HFFc6 (cell line): ENCODE measurements at regions not wholly inside any gene's neighbourhood (a gene's known extent, or its start where the extent isn't known, plus 50 kb on each side); places are given as distances from the start of the nearest gene placed in this dataset.

ENCODE experiments used
- DNase-seq: peaks from one replicate; pipeline ENCODE4 v3.0.0-alpha.2; 2018
- H3K27ac Mint-ChIP-seq: 2 replicates; pipeline ENCODE4 v1.8.0; 2020; ENCODE audit warnings: mild to moderate bottlenecking, mixed read lengths
- H3K27me3 Mint-ChIP-seq: 2 replicates; pipeline ENCODE4 v1.8.0; 2021; ENCODE audit warnings: mild to moderate bottlenecking, moderate library complexity, mixed read lengths; ENCODE audit not compliant: insufficient read depth
- H3K36me3 Mint-ChIP-seq: 2 replicates; pipeline ENCODE4 v1.8.0; 2021; ENCODE audit warnings: low read depth, mixed read lengths
- H3K4me1 Mint-ChIP-seq: 2 replicates; pipeline ENCODE4 v1.8.0; 2020; ENCODE audit warnings: low read depth, mixed read lengths
- H3K4me3 Mint-ChIP-seq: 2 replicates; pipeline ENCODE4 v1.8.0; 2020; ENCODE audit warnings: mild to moderate bottlenecking, moderate library complexity, mixed read lengths
- H3K9me3 Mint-ChIP-seq: 2 replicates; pipeline ENCODE4 v1.8.0; 2020; ENCODE audit warnings: mild to moderate bottlenecking, mixed read lengths
- TF ChIP-seq, protein P1 (sequence below): fragments of 200-600 bp; sonication (generic); IDR thresholded peaks from 2 replicates; pipeline ENCODE4 v1.5.0; 2021; ENCODE audit warnings: antibody characterized with exemption, mild to moderate bottlenecking

DNA sequence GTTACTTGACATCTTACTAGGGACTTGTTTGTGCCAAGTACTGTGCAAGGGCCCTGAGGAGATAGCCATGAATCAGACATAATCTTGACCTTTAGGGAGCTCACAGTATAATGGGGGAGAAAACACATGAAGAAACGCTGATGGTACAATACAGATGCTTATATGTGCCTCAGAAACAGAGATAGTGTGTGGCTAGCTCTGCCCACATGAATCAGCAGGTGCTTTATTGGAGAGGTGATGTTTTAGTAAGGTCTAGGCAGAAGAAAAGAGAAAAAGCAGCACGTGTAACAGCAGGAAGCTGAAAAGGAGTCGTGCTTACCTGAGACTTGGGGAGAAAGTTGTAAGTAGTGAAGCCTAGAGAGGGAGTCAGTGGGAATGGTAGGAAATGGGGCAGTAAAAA is 60.6 kb upstream of the LMO4 start:
- no peaks in the 10 kb centered on the region for H3K9me3 Mint-ChIP-seq
- no peak overlapping the region for H3K27ac Mint-ChIP-seq
- peaks cover 3% of the 10 kb centered on the region; the same call in 1 of the 2 replicates for H3K27me3 Mint-ChIP-seq
- H3K4me3 Mint-ChIP-seq: no peak overlapping the region
- H3K36me3 Mint-ChIP-seq: no peaks in the 10 kb centered on the region
- DNase-seq: no peak
- H3K4me1 Mint-ChIP-seq: no peaks in the 10 kb centered on the region
- TF ChIP-seq, protein P1, sequence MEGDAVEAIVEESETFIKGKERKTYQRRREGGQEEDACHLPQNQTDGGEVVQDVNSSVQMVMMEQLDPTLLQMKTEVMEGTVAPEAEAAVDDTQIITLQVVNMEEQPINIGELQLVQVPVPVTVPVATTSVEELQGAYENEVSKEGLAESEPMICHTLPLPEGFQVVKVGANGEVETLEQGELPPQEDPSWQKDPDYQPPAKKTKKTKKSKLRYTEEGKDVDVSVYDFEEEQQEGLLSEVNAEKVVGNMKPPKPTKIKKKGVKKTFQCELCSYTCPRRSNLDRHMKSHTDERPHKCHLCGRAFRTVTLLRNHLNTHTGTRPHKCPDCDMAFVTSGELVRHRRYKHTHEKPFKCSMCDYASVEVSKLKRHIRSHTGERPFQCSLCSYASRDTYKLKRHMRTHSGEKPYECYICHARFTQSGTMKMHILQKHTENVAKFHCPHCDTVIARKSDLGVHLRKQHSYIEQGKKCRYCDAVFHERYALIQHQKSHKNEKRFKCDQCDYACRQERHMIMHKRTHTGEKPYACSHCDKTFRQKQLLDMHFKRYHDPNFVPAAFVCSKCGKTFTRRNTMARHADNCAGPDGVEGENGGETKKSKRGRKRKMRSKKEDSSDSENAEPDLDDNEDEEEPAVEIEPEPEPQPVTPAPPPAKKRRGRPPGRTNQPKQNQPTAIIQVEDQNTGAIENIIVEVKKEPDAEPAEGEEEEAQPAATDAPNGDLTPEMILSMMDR: no peak

DNA sequence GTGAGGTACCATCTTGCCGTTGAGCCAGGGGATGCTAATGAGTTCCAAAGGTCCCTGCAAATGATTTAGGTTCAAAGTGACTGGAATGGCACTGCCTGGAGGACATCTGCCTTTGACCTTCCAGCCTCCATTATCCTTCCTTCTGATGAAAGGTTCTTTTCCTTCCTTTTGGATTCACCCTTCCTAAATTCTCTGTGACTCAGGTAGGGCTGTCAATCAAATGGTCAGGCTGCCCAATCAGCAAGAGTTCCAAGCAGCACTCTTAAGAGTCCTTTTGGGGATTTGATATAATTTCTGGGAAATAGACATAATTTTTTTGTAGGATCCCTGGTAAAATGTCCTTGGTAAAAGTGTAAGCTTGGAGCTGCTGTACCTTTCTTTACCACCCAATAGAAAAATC is 58.8 kb upstream of the LMO4 start:
- H3K9me3 Mint-ChIP-seq: no peaks in the 10 kb centered on the region
- no peak overlapping the region for H3K4me3 Mint-ChIP-seq
- H3K36me3 Mint-ChIP-seq: no peaks in the 10 kb centered on the region
- TF ChIP-seq, protein P1: no peak
- peaks cover 3% of the 10 kb centered on the region for H3K27me3 Mint-ChIP-seq
- no peaks in the 10 kb centered on the region for H3K4me1 Mint-ChIP-seq
- DNase-seq: no peak
- H3K27ac Mint-ChIP-seq: no peak overlapping the region

DNA sequence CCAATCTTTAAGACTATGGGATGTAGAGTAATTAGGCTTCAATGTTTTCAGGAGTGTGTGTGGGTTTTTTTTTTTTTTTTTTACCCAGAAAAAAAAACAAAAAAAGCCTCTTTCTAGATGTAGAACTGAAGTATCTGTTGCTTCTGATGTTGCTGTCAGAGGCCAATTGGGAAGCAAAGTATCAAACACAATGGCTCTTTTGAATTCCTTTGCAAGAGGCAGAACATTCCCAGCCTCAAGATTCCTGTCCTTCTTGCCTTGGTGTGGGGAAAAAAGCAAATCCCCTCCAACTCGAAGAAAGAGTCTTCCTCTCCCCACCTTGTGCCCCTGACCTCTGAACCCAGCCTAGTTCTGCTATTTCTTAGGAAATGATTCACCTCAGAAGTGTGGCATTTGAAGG is 55.4 kb upstream of the LMO4 start:
- Mint-ChIP-seq H3K36me3 (no peaks in the 10 kb centered on the region), H3K27me3 (no peaks in the 10 kb centered on the region; the same call in 1 of the 2 replicates), H3K4me3 (no peak overlapping the region), H3K4me1 (no peaks in the 10 kb centered on the region), H3K27ac (no peak overlapping the region), H3K9me3 (no peaks in the 10 kb centered on the region)
- TF ChIP-seq, protein P1: no peak
- no peak for DNase-seq

DNA sequence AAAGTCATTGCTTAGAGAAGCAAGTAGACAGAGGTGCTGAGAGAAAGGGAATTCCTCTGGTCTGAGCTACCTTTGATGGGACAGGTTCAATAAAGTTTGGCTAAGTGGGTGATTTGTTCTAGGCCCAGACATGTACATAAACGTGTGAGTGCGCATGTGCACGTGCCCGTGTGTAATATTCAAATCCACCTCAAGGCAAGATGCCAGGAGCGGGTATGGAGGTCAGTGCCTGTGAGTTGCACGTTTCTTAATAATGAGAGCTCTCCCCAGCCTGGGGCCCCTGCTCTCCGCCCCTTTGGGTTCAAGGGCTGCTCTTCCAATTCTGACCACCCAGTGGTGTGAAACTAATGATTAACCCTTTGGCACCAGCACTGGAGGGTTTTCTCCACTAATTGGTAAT is 53.8 kb upstream of the LMO4 start:
- TF ChIP-seq, protein P1: no peak
- no peak overlapping the region for H3K4me3 Mint-ChIP-seq
- H3K27me3 Mint-ChIP-seq: no peaks in the 10 kb centered on the region; the same call in 1 of the 2 replicates
- peaks cover 11% of the 10 kb centered on the region for H3K4me1 Mint-ChIP-seq
- no peak overlapping the region for H3K27ac Mint-ChIP-seq
- H3K36me3 Mint-ChIP-seq: no peaks in the 10 kb centered on the region
- DNase-seq: no peak
- H3K9me3 Mint-ChIP-seq: no peaks in the 10 kb centered on the region

DNA sequence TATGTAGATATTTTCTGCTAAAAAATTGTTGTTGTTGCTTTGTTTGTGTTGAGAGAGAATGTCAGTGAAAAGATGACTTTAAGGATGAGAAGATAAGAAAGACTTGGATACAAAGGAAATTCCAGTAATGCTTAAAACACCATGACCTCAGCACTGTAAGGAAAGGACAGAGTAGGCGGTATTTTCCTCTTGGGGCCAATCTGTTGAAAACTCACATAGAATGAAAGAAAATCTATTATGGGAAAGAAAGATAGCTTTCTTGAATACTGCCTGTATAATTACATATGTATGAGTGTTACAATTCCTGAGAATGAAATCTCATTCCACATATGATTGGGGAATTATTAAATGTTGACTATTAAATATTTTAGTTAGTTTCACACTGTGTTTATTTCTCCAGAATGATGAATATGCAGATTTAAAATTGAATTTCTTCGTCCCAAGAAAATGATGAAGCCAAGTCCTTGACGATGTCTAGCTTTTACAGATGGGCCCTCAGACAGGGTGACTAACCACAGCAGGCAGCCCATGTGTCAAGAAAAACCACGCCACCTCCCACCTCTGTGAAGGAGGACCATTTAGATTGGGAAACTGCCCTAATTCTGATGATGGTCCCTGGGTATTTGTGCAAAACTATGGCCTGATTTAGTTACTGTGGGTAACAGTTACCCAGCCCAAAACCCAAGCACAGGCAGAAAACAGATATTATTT is 49.7 kb upstream of the LMO4 start:
- peaks cover 11% of the 10 kb centered on the region for H3K4me1 Mint-ChIP-seq
- H3K9me3 Mint-ChIP-seq: no peaks in the 10 kb centered on the region
- peaks cover 4% of the 10 kb centered on the region for H3K27me3 Mint-ChIP-seq
- no peak overlapping the region for H3K4me3 Mint-ChIP-seq
- TF ChIP-seq, protein P1: no peak
- H3K27ac Mint-ChIP-seq: no peak overlapping the region
- no peaks in the 10 kb centered on the region for H3K36me3 Mint-ChIP-seq
- no peak for DNase-seq
